ENCODE measurements at regions not wholly inside any gene's neighbourhood (a gene's known extent, or its start where the extent isn't known, plus 50 kb on each side); places are given as distances from the start of the nearest gene placed in this dataset.

- no peak for TF ChIP-seq POLR2A (IDR thresholded peaks at IDR 0.05)
- TF ChIP-seq, protein P1, sequence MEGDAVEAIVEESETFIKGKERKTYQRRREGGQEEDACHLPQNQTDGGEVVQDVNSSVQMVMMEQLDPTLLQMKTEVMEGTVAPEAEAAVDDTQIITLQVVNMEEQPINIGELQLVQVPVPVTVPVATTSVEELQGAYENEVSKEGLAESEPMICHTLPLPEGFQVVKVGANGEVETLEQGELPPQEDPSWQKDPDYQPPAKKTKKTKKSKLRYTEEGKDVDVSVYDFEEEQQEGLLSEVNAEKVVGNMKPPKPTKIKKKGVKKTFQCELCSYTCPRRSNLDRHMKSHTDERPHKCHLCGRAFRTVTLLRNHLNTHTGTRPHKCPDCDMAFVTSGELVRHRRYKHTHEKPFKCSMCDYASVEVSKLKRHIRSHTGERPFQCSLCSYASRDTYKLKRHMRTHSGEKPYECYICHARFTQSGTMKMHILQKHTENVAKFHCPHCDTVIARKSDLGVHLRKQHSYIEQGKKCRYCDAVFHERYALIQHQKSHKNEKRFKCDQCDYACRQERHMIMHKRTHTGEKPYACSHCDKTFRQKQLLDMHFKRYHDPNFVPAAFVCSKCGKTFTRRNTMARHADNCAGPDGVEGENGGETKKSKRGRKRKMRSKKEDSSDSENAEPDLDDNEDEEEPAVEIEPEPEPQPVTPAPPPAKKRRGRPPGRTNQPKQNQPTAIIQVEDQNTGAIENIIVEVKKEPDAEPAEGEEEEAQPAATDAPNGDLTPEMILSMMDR (IDR thresholded peaks at IDR 0.05): no peak
These were observed 645.2 kb downstream of the SLC4A3 start for GRCh38 chr2:220272656-220273055.
